ENCODE measurements at regions not wholly inside any gene's neighbourhood (a gene's known extent, or its start where the extent isn't known, plus 50 kb on each side); places are given as distances from the start of the nearest gene placed in this dataset.

DNA sequence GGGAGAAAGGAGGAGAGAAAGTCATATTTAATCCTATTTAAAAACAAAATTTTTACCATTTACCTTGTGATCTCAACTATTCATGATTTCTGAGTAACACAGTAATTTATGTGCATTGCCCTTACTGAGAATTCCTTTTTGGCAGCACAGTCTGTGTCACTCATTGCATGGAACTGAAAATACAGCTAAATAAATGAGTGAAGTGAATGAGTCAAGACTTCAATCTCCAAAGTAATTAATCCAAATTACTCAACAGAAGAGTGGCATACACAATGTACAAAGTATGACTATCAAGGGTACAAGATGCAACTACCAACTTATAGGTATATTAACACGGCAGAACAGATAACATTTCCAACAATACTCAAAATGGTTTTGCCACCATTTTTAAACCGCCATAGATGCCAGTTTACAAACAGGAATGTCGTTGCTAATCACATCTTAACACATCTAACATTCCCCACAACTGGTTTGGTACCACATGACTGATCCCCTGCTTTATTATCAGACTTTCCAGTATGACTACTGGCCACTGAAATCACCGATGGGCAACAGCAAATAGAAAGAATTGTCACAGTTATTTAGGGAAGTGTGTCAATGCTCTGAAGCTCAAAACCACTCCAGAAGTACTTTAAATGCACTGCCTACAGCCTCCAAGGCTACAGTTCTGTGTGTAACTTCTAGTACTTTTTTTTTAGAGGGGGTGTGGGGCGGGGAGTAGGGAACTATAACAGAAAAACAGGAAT, 410.4 kb downstream of the SHQ1 start:
- TF ChIP-seq POLR2A (IDR thresholded peaks at IDR 0.05; ENCODE audit: control extremely low read depth in 1 of 2, low read depth in 2 of 2, low read length in 2 of 2) (no peak), HDAC6 (IDR thresholded peaks at IDR 0.05; ENCODE audit: low read depth, low read length) (no peak), EGR1 (IDR thresholded peaks at IDR 0.05; ENCODE audit: borderline replicate concordance, low read depth, low read length) (no peak), EP300 (IDR thresholded peaks at IDR 0.05; ENCODE audit: borderline replicate concordance in 1 of 2, low read depth in 2 of 2, low read length in 2 of 2) (no peak), PHF8 (conservative IDR thresholded peaks at IDR 0.05; ENCODE audit: low read depth, low read length) (no peak), EZH2 (IDR thresholded peaks at IDR 0.05; ENCODE audit: low read depth, low read length, severe bottlenecking) (no peak), CHD2 (IDR thresholded peaks at IDR 0.05; ENCODE audit: low read length) (no peak), YY1 (IDR thresholded peaks at IDR 0.05; ENCODE audit: low read depth, low read length) (no peak), GABPA (IDR thresholded peaks at IDR 0.05; ENCODE audit: borderline replicate concordance, insufficient read depth, low read length) (no peak)
- TF ChIP-seq, protein P1, sequence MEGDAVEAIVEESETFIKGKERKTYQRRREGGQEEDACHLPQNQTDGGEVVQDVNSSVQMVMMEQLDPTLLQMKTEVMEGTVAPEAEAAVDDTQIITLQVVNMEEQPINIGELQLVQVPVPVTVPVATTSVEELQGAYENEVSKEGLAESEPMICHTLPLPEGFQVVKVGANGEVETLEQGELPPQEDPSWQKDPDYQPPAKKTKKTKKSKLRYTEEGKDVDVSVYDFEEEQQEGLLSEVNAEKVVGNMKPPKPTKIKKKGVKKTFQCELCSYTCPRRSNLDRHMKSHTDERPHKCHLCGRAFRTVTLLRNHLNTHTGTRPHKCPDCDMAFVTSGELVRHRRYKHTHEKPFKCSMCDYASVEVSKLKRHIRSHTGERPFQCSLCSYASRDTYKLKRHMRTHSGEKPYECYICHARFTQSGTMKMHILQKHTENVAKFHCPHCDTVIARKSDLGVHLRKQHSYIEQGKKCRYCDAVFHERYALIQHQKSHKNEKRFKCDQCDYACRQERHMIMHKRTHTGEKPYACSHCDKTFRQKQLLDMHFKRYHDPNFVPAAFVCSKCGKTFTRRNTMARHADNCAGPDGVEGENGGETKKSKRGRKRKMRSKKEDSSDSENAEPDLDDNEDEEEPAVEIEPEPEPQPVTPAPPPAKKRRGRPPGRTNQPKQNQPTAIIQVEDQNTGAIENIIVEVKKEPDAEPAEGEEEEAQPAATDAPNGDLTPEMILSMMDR (IDR thresholded peaks at IDR 0.05; ENCODE audit: control extremely low read depth in 1 of 3, insufficient read depth in 1 of 3, low read depth in 1 of 3, low read length in 3 of 3): no peak
- TF ChIP-seq, protein P2, sequence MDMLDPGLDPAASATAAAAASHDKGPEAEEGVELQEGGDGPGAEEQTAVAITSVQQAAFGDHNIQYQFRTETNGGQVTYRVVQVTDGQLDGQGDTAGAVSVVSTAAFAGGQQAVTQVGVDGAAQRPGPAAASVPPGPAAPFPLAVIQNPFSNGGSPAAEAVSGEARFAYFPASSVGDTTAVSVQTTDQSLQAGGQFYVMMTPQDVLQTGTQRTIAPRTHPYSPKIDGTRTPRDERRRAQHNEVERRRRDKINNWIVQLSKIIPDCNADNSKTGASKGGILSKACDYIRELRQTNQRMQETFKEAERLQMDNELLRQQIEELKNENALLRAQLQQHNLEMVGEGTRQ (IDR thresholded peaks at IDR 0.05; ENCODE audit: low read length): no peak
- TF ChIP-seq, protein P3, sequence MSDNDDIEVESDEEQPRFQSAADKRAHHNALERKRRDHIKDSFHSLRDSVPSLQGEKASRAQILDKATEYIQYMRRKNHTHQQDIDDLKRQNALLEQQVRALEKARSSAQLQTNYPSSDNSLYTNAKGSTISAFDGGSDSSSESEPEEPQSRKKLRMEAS (IDR thresholded peaks at IDR 0.05): no peak

Measured in H1 (cell line).